Daoy (cell line): ENCODE measurements at regions not wholly inside any gene's neighbourhood (a gene's known extent, or its start where the extent isn't known, plus 50 kb on each side); places are given as distances from the start of the nearest gene placed in this dataset.

Source experiments
- DNase-seq: peaks from one replicate; pipeline ENCODE4 v3.0.0-alpha.2; 2015; ENCODE audit warnings: low read depth

DNA sequence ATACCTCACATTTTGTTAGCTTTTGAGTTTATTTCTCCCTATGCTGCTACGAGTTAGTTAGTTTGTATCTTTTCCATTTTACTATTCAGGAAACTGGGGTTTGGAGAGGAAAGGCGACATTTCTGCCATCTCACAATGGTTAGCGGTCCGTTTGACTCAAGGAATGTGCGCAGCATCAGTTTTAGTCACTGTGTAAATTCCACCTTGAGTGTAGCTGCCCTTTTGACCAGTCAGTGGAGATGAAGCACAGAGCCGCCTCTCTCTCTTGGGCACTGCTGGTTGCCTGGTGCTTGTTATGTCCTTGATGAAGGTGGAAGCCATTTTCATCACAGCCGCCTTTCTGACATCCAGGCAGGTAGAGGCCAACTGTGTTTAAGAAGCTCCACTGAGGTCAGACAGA is 185.5 kb downstream of the SCP2D1 start:
- DNase-seq = no peak

DNA sequence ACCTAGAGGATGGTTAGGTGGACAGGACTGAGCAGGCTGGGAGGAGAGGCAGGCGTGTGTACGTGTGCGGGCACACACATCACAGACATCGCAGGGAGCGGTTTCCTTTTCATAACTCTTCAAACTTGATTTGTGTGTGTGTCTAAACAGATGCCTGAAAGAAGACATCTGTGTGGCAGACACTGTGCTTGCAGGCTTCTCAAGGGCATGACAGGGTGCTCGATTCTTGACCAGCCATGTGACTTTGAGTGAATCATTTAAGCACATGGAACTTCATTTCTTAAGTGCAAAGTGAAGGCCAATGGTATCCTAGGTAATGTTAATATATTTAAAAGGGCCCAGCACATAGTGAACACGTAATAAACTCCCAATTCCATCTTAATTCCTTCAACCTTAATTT is 186.5 kb downstream of the SCP2D1 start:
- DNase-seq = no peak

DNA sequence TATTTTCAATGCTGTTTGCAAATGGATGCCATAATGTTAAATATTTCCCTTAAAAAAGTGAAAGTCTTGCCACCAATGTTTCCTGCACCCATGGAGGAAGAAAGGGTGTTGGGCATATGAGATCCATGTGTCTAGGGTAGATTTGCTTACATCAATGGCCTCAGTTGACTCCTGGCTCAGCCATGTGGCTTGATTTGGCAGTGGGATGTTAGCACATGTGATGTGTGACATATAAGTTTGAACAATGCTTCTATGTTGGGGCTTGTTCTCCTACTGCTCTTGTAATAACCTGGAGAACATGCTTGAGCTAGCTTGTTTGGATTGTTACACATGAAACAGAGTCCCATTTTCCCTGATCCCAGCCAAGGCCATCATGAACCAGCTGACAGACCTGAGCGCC is 187.6 kb downstream of the SCP2D1 start:
- no peak for DNase-seq

DNA sequence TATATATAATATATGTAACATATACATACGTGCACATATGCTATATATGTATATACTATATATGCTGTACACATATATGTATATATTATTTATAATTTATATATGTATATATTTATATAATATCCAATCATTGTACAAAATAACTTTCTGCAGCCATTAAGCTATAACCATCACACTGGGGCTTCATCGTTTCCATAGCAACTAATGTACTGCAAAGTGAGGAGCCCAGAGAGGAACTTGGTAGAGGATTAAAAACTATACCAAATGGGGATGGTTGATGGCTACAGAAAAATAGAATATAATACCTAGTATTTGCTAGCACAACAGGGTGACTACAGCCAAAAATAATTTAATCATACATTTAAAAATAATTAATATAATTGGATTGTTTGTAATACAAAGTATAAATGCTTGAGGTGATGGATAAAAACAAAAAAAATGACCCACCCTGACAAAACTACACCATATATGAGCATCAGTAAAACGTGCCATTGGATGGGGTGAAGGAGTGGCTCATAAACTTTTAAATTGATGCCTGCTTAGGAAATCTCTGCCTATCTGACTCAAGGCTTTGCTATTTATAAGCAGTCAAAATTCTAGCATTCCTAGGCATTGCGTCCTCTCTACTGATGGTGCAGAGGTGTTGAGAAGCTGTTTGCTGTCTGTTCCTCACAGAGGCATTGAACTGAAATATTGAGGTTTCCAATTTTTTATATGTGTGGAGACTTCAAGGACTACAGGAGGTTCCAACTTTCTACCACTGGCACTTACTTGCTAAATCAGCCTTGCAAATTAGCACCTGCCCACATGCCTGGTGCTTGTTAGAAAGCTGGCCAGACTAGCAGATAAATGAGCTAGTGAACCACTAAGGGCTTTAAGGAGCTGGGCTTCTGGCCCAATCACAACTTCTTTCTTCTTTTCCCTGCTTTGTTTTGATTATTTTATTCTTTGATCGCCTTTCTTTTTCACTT is 190.1 kb downstream of the SCP2D1 start:
- no peak for DNase-seq

DNA sequence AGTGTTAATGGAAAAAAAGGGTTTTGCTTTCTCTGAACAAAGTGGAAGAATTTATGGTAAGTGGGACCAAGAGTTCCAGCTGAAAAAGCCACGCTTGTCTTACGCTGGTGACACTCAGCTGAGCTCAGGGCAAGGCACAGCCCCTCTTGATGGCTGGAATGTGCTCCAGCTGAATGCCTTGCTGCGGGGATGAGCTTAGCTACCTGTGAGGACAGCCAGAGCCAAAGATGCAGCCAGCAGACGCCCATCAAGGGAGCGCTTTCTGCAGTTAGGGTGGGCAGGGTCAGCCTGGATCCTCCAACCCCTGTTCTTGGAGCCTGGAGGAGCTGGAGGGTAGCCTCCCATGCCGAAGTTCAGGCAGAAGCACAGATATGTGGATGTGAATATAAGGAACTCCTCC is 191.4 kb downstream of the SCP2D1 start:
- DNase-seq = no peak

GRCh38 chr20:19008497-19008896 is 194.9 kb downstream of the SCP2D1 start:
- no peak for DNase-seq

- DNase-seq = no peak
Measured at GRCh38 chr20:19009081-19009688, 195.6 kb downstream of the SCP2D1 start.

DNA sequence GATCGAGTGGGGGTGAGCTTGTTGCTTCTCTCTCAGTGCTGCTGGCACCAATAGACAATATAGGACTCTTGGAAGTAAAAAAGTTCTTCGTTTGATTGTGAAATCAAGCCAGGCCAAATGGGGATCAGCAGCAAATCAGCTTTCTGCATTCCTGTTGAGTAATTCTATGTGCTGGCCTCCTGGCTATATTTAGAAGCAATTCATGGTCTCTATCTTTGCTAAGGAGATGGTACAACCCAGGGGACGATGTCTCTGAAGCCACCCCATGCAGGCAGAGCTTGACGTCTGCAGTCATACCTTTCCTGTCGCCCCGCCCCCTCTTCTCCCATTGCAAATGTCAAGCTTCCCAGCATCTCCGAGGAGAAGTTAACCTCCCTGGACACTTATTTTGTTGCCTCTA is 199.1 kb downstream of the SCP2D1 start:
- no peak for DNase-seq

DNA sequence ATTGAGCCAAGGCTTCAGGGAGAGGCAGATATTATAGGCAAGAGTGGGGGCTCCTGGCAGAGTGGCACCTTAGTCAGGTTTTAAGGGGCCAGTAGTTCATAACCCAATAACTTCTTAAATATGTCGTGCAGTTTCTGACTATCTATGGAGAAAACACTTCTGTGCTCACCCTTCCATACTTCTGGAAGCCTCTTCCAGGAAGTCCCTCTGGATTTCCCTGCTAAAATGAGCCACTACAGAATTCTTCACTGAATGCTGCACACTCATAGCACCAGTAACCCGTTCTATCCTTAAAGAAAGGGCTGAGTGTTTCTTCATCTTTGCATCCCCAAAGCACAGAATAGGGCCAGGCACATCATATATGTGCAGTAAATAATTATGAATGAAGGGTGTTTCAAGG is 198.5 kb upstream of the SLC24A3 start:
- DNase-seq = no peak

DNA sequence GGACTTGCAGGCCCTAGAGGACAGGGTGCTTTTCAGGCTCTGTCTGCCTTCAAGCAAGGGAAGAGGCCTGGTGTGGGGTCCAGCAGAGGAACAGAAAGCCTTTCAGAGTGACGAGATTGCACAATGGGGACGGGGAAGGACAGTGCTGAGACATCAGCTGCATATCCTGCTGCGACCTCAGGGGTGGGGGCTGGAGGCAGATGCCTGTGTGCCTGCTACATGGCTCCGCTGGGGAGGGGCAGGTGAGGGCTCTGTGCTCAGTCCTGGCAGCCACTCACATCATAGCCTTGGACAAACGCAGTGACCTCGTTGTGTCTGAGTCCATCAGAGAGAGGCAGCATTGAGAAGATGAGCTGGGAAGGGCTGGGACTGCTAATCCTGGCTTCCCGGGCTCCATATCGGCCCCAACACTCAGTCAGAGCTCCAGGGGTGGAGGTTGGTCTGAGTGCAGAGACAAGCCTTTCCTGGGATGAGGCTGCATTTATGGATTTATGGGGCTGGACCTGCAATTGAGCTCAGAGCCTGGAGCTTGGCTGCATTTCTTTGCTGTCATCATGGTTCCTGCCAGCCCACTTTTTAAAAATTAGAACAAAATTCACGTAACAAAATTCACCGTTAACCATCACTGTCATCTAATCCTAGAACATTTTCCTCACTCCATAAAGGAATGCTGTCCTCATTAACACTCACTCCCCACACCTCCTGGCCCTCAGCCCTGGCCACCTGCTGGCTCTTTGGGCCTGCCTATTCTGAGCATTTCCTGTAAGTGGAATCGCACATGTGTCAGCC is 196.9 kb upstream of the SLC24A3 start:
- DNase-seq = no peak

DNA sequence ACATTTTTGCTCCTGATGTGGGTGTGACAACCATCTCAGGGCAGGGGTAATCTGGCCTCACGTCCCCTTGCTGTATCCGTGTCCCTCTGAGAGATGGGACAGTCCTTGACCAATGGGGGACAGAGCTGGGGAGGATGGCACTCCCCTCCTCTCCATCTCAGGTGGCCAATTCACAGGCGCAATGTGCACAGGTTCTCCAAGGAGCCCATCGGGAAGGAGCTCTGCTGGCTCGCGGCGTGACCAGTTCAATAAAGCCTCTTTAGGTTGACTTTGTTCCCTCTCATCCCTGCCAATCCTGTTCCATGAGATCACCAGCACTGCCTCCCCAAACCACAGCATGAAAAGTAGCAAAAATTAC is 196.3 kb upstream of the SLC24A3 start:
- no peak for DNase-seq

DNA sequence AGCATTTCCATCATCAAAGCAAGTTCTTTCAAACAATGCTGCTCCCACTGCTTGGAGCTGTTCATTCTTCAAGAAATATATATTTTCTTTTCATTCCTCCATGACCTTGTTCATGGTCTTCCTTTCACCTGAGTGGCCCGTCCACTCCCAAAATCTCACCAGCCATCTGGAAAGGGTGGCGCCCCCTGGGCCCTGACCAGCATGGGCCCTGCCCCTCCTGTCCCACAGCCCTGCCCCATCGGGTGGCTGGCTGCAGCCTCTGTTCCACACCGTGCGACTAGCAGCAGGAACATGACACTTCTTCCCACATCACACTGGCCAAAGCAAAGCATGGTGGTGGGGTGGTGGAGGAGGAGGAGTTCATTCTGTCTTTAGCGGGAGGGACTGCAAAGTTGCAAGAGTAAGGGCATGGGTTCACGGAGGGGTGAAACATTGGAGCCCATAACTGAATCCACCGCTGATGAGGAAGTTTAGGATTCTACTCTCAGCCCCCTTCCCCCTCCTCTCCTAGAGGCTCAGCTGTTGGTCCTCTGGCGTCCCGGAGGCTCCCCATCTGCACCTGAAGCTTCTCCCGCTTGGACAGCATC is 195.2 kb upstream of the SLC24A3 start:
- DNase-seq = no peak

- no peak for DNase-seq
Measured at GRCh38 chr20:19018881-19019280, 193.6 kb upstream of the SLC24A3 start.

DNA sequence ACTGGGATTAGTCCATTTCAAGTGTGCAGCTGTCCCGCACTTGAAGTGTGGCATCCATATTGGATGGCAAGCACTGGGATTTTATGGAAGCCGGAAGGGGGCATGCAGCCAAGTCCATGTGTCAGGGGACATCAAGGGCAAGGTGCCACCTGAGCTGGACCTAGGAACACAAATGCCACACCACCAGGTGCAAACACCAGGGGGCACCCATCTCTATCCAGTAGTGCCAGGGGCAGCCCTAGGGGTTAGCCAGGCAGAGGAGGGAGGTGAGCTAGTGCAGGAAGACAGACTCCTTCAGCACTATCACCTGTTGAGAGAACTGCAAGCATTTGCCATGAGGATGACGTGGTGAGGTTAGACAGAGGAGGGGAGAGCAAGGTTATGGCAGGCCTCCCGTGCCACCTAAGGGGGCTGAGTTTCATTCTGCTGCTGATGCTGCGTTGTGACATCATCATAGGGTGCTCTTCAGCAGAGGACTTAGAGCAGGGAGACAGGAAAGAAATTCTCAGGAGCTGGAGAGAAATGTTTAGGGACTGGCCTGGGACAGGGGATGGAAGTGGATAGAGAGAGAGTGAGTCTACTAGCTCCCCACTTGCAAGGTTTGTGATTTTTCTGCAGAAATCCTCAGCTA is 192.6 kb upstream of the SLC24A3 start:
- DNase-seq = no peak

- no peak for DNase-seq
Measured at GRCh38 chr20:19021406-19022117, 190.9 kb upstream of the SLC24A3 start.

DNA sequence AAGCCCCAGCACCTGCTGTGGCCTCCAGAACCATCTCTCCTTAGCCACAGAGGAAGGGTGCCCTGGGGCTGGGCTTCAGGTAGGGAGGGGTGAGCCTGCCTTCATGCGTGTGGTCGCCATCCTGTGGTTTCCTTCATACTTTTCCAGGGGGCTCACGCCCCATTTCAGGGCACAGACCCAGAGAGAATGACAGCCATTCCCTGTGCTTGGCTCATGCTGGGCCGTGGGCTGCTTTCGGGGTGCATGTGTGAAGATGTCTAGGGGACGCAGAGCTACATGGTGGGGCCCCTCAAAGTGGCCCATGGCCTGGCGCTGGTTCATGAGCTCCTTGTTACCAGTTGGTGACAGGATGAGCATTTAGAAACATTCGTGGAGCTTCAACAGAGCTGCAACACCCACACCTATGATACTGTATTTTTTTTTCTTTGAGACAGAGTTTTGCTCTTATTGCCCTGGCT is 190.3 kb upstream of the SLC24A3 start:
- no peak for DNase-seq

- no peak for DNase-seq
Measured at GRCh38 chr20:19022791-19023448, 189.5 kb upstream of the SLC24A3 start.

DNA sequence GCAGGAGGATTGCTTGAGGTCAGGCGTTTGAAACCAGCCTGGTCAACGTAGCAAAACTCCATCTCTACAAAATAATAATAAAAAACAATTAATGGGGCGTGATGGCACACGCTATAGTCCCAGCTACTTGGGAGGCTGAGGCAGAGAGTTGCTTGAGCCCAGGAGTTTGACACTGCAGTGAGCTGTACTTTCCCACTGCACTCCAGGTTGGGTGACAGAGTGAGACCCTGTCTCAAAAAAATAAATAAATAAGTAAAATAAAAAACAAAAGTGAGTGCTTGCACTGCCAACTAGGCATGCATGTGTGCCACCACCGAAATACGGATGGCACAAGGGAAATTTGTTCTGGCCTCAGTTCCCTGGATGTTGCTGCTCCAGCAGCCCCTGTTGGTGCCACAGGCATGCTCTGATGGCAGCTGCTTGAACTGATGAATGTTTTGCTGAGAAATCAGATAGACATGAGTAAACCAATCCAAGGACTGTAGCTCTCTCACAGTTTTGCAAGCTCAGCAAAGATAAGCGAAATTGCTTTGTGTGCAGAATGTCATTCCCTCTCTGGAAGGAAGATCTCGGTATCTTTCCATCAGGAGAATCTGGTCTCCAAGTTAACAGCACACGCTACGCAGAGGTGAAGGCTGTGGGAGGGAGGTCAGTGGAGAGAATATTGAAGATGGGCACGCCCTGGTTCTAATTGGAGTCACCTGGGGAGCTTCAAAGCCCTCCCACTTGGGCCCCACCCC is 188.0 kb upstream of the SLC24A3 start:
- DNase-seq = no peak

GRCh38 chr20:19025430-19026120 is 186.9 kb upstream of the SLC24A3 start:
- no peak for DNase-seq
